ENCODE measurements at regions not wholly inside any gene's neighbourhood (a gene's known extent, or its start where the extent isn't known, plus 50 kb on each side); places are given as distances from the start of the nearest gene placed in this dataset.
"Not testable (repeated sequence)": the region's sequence is repeated elsewhere in the genome, so short reads cannot be mapped to it uniquely, and the experiment has no call there.

- DNase-seq, result no peak
Observed at GRCh38 chr3:107939691-107940442, 151.0 kb downstream of the CD47 start.

- DNase-seq, result no peak
Observed at GRCh38 chr3:107938143-107938542, 152.7 kb downstream of the CD47 start.

GRCh38 chr3:107934808-107935207, 156.0 kb downstream of the CD47 start:
- DNase-seq, result no peak

GRCh38 chr3:107933450-107933849, 157.4 kb downstream of the CD47 start:
- no peak for DNase-seq

GRCh38 chr3:107931326-107931725, 159.5 kb downstream of the CD47 start:
- DNase-seq, result no peak

- no peak for DNase-seq
Observed at GRCh38 chr3:107929088-107929487, 161.7 kb downstream of the CD47 start.

GRCh38 chr3:107928084-107928445, 162.8 kb downstream of the CD47 start:
- DNase-seq, result no peak

- peak; percentile 60 for DNase-seq
Observed at GRCh38 chr3:107927361-107928083, 163.3 kb downstream of the CD47 start.

- no peak for DNase-seq
Observed at GRCh38 chr3:107925851-107926250, 165.0 kb downstream of the CD47 start.

GRCh38 chr3:107921038-107921437, 169.8 kb downstream of the CD47 start:
- no peak for DNase-seq

GRCh38 chr3:107920538-107920937, 170.3 kb downstream of the CD47 start:
- DNase-seq, result no peak

- DNase-seq, result no peak
Observed at GRCh38 chr3:107919239-107919638, 171.6 kb downstream of the CD47 start.

GRCh38 chr3:107916171-107916570, 174.7 kb downstream of the CD47 start:
- DNase-seq, result no peak

GRCh38 chr3:107915706-107916105, 175.1 kb downstream of the CD47 start:
- no peak for DNase-seq

GRCh38 chr3:107913701-107914100, 177.1 kb downstream of the CD47 start:
- no peak for DNase-seq

- no peak for DNase-seq
Observed at GRCh38 chr3:107911337-107912000, 179.4 kb downstream of the CD47 start.

GRCh38 chr3:107910713-107911259, 180.0 kb downstream of the CD47 start:
- no peak for DNase-seq

GRCh38 chr3:107909583-107909982, 181.2 kb downstream of the CD47 start:
- not testable (repeated sequence) for DNase-seq

- no peak for DNase-seq
Observed at GRCh38 chr3:107907996-107908395, 182.8 kb downstream of the CD47 start.

- no peak for DNase-seq
Observed at GRCh38 chr3:107904536-107905066, 186.2 kb downstream of the CD47 start.

- DNase-seq, result no peak
Observed at GRCh38 chr3:107899990-107900651, 190.7 kb downstream of the CD47 start.

- no peak for DNase-seq
Observed at GRCh38 chr3:107897471-107898061, 193.3 kb downstream of the CD47 start.
